IPS-18a (cell line): ENCODE measurements at regions not wholly inside any gene's neighbourhood (a gene's known extent, or its start where the extent isn't known, plus 50 kb on each side); places are given as distances from the start of the nearest gene placed in this dataset.
"Not testable (repeated sequence)": the region's sequence is repeated elsewhere in the genome, so short reads cannot be mapped to it uniquely, and the experiment has no call there.

Experiments
- H3K27ac ChIP-seq: one replicate; pipeline ENCODE4 v1.5.1; 2013; ENCODE audit warnings: low read length
- H3K27me3 ChIP-seq: one replicate; pipeline ENCODE4 v1.6.1; 2013; ENCODE audit warnings: mild to moderate bottlenecking, low read length; ENCODE audit not compliant: control insufficient read depth, insufficient read depth
- H3K36me3 ChIP-seq: one replicate; pipeline ENCODE4 v1.6.1; 2013; ENCODE audit warnings: low read depth, low read length; ENCODE audit not compliant: control insufficient read depth
- H3K4me1 ChIP-seq: one replicate; pipeline ENCODE4 v1.6.1; 2013; ENCODE audit warnings: low read depth, low read length; ENCODE audit not compliant: control insufficient read depth
- H3K4me3 ChIP-seq: one replicate; pipeline ENCODE4 v1.5.1; 2013; ENCODE audit warnings: low read length
- H3K9ac ChIP-seq: one replicate; pipeline ENCODE4 v1.6.1; 2013; ENCODE audit warnings: mild to moderate bottlenecking, low read length, moderate library complexity
- H3K9me3 ChIP-seq: one replicate; pipeline ENCODE4 v1.6.1; 2013; ENCODE audit warnings: low read depth, low read length; ENCODE audit not compliant: control insufficient read depth

GRCh38 chr21:36249576-36250422, 70.2 kb upstream of the MORC3 start:
- no peak overlapping the region for H3K9ac ChIP-seq
- no peak overlapping the region for H3K27ac ChIP-seq
- H3K27me3 ChIP-seq: no peaks in the 10 kb centered on the region
- no peaks in the 10 kb centered on the region for H3K9me3 ChIP-seq
- no peaks in the 10 kb centered on the region for H3K36me3 ChIP-seq
- no peak overlapping the region for H3K4me3 ChIP-seq
- peaks cover 21% of the 10 kb centered on the region for H3K4me1 ChIP-seq

DNA sequence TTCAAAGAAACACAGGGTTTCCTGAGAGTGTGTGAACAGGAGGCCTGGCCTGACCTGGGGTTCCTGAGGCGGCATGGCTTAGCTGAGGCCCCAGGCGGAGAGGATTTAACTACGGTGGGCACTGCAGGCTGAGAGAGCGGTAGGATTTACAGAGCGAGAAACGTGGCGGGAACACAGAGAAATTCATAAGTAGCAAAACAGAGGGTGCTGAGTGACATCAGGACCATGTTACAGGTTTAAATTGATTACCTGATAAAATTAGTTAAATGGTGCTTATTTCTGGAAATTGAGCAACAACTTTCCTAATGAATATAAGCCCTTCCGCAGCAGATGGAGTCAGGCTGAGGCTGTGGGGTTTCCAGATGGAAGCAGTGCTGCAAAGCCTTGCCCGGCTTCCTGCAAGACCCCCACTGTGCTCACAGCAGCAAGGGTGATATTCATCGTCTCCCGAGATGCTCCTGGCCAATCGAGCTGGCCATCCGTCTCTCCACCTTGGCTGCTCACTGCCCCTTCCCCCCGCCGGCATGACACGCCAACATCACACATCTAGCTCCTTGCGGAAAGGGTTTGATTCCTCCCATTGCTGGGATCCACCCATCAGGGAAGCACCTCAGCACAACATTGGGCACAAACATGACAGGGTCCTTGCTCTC, 69.4 kb upstream of the MORC3 start:
- Histone ChIP-seq H3K9ac (no peak overlapping the region), H3K4me1 (peaks cover 21% of the 10 kb centered on the region), H3K27ac (no peak overlapping the region), H3K36me3 (no peaks in the 10 kb centered on the region), H3K27me3 (no peaks in the 10 kb centered on the region), H3K4me3 (no peak overlapping the region), H3K9me3 (no peaks in the 10 kb centered on the region)

GRCh38 chr21:36254106-36254941, 65.7 kb upstream of the MORC3 start:
- H3K4me3 ChIP-seq: no peak overlapping the region
- H3K36me3 ChIP-seq: no peaks in the 10 kb centered on the region
- H3K27me3 ChIP-seq: no peaks in the 10 kb centered on the region
- peaks cover 17% of the 10 kb centered on the region for H3K4me1 ChIP-seq
- H3K27ac ChIP-seq: no peak overlapping the region
- no peaks in the 10 kb centered on the region for H3K9me3 ChIP-seq
- no peak overlapping the region for H3K9ac ChIP-seq

GRCh38 chr21:36255663-36256062, 64.3 kb upstream of the MORC3 start:
- no peak overlapping the region for H3K9ac ChIP-seq
- no peak overlapping the region for H3K27ac ChIP-seq
- H3K4me3 ChIP-seq: no peak overlapping the region

DNA sequence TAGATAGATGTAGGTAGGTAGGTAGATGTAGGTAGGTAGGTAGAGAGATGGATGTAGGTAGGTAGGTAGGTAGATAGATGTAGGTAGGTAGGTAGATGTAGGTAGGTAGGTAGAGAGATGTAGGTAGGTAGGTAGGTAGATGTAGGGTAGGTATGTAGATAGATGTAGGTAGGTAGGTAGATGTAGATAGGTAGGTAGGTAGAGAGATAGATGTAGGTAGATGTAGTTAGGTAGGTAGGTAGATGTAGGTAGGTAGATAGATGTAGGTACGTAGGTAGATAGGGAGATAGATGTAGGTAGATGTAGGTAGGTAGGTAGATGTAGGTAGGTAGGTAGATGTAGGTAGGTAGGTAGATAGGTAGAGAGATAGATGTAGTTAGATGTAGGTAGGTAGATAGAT, 62.3 kb upstream of the MORC3 start:
- Histone ChIP-seq H3K27ac (no peak overlapping the region), H3K4me3 (no peak overlapping the region), H3K27me3 (no peaks in the 10 kb centered on the region), H3K4me1 (peaks cover 8% of the 10 kb centered on the region), H3K9me3 (no peaks in the 10 kb centered on the region), H3K9ac (no peak overlapping the region), H3K36me3 (no peaks in the 10 kb centered on the region)

More at GRCh38 chr21:36255663-36256062, 64.3 kb upstream of the MORC3 start:
- Histone ChIP-seq H3K9me3 (no peaks in the 10 kb centered on the region), H3K27me3 (no peaks in the 10 kb centered on the region), H3K36me3 (no peaks in the 10 kb centered on the region), H3K4me1 (peaks cover 10% of the 10 kb centered on the region)

- Histone ChIP-seq H3K4me3 (peak overlapping the region; percentile 32), H3K27me3 (no peaks in the 10 kb centered on the region), H3K27ac (no peak overlapping the region), H3K9ac (no peak overlapping the region), H3K4me1 (no peaks in the 10 kb centered on the region), H3K9me3 (no peaks in the 10 kb centered on the region), H3K36me3 (no peaks in the 10 kb centered on the region)
These were observed 59.8 kb upstream of the MORC3 start for GRCh38 chr21:36260030-36260787.

DNA sequence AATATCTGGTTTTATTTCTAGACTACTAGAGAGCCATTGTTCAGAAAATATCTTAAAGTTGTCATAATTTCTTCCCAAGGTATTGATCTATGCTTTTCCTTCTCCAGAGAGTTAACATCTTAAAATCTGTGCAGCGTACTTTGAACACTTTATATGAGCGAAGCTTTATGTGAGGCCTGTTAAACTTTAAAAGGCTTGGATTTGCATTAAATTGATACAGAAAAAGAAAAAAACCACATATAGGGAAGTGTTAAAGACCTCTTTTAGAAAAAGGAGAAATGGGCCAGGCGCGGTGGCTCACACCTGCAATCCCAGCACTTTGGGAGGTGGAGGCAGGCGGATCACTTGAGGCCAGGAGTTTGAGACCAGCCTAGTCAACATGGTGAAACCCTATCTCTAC, 59.2 kb upstream of the MORC3 start:
- Histone ChIP-seq H3K4me1 (no peaks in the 10 kb centered on the region), H3K27me3 (no peaks in the 10 kb centered on the region), H3K4me3 (no peak overlapping the region), H3K27ac (no peak overlapping the region), H3K9ac (no peak overlapping the region), H3K9me3 (no peaks in the 10 kb centered on the region), H3K36me3 (no peaks in the 10 kb centered on the region)

DNA sequence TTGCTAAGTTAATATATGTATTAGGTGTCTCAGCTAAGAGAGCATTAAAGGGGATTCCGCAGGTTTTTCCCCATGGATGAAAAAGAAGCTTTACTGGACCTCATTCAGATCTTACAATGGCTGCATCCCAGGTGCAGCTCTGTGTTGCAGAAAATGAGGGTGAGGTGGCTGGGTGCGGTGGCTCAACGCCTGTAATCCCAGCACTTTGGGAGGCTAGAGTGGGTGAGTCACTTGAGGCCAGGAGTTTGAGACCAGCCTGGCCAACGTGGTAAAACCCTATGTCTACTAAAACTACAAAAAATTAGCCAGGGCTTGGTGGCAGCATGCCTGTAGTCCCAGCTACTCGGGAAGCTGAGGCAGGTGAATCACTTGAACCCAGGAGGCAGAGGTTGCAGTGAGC, 58.5 kb upstream of the MORC3 start:
- Histone ChIP-seq H3K4me1 (no peaks in the 10 kb centered on the region), H3K27me3 (no peaks in the 10 kb centered on the region), H3K36me3 (no peaks in the 10 kb centered on the region), H3K27ac (no peak overlapping the region), H3K4me3 (no peak overlapping the region), H3K9ac (no peak overlapping the region), H3K9me3 (no peaks in the 10 kb centered on the region)

DNA sequence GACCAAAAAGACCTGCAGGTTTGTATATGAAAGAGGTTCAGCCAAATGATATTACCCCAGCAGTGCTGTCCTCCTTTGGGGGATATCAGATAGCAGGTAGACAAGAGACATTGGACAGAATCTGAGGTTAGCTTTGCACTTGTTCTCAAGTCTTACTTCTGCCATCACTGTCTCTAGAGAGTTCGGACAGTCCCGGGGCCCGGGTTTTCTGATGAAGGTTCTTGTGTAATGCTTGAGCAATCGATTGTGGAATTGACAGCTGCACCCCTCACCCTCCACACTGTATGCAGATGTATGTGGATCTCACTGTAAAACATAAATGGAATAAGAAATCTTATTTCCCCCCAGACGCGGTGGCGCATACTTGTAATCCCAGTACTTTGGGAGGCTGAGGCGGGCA, 56.2 kb upstream of the MORC3 start:
- H3K4me1 ChIP-seq: no peaks in the 10 kb centered on the region
- no peak overlapping the region for H3K27ac ChIP-seq
- H3K4me3 ChIP-seq: no peak overlapping the region
- no peaks in the 10 kb centered on the region for H3K27me3 ChIP-seq
- no peak overlapping the region for H3K9ac ChIP-seq
- no peaks in the 10 kb centered on the region for H3K36me3 ChIP-seq
- no peaks in the 10 kb centered on the region for H3K9me3 ChIP-seq

GRCh38 chr21:36265431-36265830, 54.6 kb upstream of the MORC3 start:
- H3K27ac ChIP-seq: no peak overlapping the region
- H3K4me1 ChIP-seq: no peaks in the 10 kb centered on the region
- H3K9ac ChIP-seq: no peak overlapping the region
- no peaks in the 10 kb centered on the region for H3K36me3 ChIP-seq
- H3K4me3 ChIP-seq: no peak overlapping the region
- H3K27me3 ChIP-seq: no peaks in the 10 kb centered on the region
- no peaks in the 10 kb centered on the region for H3K9me3 ChIP-seq

DNA sequence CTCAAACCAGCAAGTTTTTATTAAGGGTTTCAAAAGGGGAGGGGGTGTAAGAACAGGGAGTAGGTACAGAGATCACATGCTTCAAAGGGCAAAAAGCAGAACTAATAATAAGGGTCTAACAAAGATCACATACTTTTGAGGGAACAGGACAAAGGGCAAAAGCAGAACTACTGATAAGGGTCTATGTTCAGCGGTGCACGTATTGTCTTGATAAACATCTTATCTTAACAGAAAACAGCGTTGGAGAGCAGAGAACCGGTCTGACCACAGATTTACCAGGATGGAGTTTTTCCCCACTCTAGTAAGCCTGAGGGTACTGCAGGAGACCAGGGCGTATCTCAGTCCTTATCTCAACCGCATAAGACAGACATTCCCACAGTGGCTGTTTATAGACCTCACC, 52.2 kb upstream of the MORC3 start:
- H3K4me3 ChIP-seq, H3K27ac ChIP-seq, H3K9ac ChIP-seq, H3K36me3 ChIP-seq, H3K4me1 ChIP-seq, H3K27me3 ChIP-seq, H3K9me3 ChIP-seq: not testable (repeated sequence)
